ENCODE measurements at regions not wholly inside any gene's neighbourhood (a gene's known extent, or its start where the extent isn't known, plus 50 kb on each side); places are given as distances from the start of the nearest gene placed in this dataset.
"Not testable (repeated sequence)": the region's sequence is repeated elsewhere in the genome, so short reads cannot be mapped to it uniquely, and the experiment has no call there.

DNA sequence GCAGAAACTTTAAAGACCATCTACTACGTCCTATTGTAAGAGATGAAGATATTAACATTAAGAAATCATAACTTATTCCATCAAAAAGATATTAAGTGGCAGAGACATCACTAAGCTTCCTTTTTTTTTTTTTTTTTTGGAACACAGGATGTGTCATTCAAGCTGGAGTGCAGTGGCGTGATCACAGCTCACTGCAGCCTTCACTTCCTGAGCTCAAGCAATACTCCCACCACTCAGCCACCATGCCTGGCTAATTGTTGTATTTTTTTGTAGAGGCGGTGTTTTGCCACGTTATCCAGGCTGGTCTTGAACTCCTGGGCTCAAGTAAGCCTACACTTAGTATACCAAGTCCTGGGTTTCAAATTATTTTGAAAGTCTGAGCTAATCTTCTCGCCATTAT is 169.7 kb upstream of the KCTD7 start:
- not testable (repeated sequence) for DNase-seq (ENCODE audit: low spot score)

- DNase-seq (ENCODE audit: low spot score), result peak; percentile 24
These were observed 168.8 kb upstream of the KCTD7 start for GRCh38 chr7:66459783-66460413.

DNA sequence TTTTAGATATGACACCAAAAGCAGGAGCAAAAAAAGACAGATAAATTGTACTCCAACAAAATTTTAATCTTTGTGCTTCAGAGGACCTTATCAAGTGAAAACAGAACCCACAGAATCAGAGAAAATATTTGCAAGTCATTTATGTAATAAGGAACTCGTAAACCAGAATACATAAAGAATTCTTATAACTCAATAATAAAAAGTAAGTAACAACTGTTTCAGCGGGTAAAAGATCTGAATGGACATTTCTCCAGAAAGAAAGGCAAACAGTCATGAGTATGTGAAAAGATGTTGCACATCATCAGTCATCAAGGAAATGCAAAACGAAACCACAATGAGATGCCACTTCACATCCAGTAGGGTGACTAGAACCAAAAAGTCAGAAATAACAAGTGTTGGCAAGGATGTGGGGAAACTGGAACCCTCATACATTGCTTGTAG is 167.7 kb upstream of the KCTD7 start:
- DNase-seq (ENCODE audit: low spot score), result no peak

- DNase-seq (ENCODE audit: low spot score), result not testable (repeated sequence)
These were observed 167.3 kb upstream of the KCTD7 start for GRCh38 chr7:66461397-66461796.

- DNase-seq (ENCODE audit: low spot score), result not testable (repeated sequence)
These were observed 165.8 kb upstream of the KCTD7 start for GRCh38 chr7:66462831-66463230.

DNA sequence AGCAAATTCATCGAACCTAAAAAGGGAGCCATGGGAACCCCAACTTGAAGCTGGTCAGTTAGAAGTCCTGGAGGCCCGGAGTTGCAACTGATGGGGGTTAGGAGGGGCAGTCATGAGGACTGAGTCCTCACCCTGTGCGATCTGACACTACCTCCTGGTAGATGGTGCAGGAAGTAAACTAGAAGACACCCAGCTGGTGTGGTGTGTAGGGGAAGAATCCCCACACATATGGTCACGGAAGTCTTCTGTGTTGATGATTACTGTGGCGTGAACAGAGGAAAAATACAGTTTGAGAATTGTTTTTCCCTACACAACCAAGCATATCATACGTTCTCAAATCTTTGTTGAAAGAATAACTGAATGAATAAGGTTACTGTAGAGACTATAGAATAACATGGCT is 164.6 kb upstream of the KCTD7 start:
- DNase-seq (ENCODE audit: low spot score), result no peak

- no peak for DNase-seq (ENCODE audit: low spot score)
These were observed 162.5 kb upstream of the KCTD7 start for GRCh38 chr7:66466081-66466600.

DNA sequence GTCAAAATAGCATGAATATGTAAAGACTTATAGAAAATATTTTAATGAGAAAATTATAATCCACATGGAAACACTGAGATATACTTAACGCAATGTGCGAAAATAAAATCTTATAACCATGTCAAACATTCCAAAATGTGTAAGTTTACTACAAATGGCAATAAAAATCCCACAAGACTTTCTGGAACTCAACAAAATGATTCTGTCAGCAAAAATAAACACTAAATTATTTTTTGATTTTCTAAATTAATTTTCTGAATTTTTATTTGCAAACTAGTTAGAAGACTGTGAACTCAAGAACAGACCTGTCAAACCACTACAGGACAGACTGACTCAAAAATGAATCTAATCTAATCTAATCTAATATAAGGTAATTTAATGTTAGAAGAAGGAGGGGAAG is 160.8 kb upstream of the KCTD7 start:
- no peak for DNase-seq (ENCODE audit: low spot score)

DNA sequence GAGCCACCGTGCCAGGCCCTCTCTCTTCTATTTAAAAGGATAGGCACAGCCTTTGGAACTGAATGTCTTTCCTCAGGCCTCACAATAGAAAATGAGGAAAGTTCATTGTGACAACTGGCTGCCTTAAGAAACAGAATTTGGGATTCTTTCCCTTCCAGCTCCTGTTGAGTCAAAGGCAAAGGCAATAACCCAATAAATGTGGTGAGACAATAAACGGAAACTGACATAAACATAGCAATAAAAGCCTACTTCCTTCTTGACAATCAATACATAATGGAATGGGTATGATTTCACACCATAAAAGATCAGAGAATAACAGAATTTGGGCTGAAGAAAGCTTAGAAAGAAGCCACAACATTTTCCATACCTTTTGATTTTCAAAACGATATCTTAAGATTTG is 155.6 kb upstream of the KCTD7 start:
- DNase-seq (ENCODE audit: low spot score), result not testable (repeated sequence)

GRCh38 chr7:66474441-66474840 is 154.2 kb upstream of the KCTD7 start:
- no peak for DNase-seq (ENCODE audit: low spot score)

DNA sequence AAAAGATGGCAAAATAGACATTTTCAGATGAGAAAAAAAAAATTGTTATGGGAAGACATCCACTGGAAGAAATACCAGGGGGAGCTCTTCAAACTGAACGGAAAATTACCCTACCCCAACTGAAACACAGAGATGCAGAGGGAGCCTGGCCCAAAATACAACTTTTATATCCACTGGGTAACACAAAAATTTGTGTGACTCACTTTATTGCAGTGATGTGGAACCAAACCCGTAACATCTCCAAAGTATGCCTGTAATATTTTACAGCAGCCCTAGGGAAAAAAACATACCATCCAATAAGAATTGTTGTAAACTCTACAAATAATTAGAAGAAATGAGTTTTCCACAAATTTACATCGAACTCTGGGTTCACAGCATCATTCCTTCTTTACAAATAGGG is 152.6 kb upstream of the KCTD7 start:
- not testable (repeated sequence) for DNase-seq (ENCODE audit: low spot score)

- DNase-seq (ENCODE audit: low spot score), result not testable (repeated sequence)
These were observed 150.8 kb upstream of the KCTD7 start for GRCh38 chr7:66477822-66478397.

DNA sequence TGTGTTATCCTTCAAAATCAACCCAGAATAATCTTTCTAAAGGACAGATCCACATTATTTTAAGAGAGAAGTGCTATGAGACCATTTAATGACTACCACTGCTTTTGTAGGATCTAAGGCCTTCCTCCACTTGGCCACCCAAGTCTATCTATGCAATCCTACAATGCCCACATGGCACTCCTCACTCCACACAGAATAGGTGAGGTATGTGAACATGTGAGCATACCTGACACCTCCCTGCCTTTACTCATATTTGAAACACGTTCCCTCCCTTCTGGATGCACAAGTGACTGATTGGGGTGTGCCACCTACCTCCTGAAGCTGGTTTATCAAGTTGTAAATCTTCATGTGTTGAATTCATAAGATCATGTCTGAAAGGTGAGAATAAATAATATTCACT is 147.5 kb upstream of the KCTD7 start:
- DNase-seq (ENCODE audit: low spot score), result not testable (repeated sequence)

- not testable (repeated sequence) for DNase-seq (ENCODE audit: low spot score)
These were observed 139.6 kb upstream of the KCTD7 start for GRCh38 chr7:66489065-66489464.

- DNase-seq (ENCODE audit: low spot score), result not testable (repeated sequence)
These were observed 138.9 kb upstream of the KCTD7 start for GRCh38 chr7:66489741-66490140.

GRCh38 chr7:66490979-66491378 is 137.7 kb upstream of the KCTD7 start:
- DNase-seq (ENCODE audit: low spot score), result not testable (repeated sequence)

DNA sequence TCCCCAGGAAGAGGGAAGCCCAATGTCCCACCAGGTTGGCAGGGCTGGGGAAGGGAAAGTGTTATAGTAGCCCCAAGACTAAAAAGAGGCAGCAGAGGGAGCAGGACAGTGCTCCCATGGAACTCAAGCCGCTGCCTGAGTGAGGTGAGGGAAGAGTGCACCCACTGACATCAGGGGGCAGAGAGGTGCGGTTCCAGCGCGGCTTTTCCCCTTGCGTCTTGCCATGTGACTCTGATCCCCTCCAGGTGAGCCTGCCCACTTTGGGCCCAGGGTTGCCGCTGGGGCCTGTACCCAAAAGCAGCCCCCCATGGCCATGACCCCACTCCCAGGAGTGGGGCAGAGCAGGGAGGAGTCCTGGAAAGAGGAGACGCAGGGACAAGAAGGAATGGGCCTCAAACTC is 136.3 kb upstream of the KCTD7 start:
- not testable (repeated sequence) for DNase-seq (ENCODE audit: low spot score)

- DNase-seq (ENCODE audit: low spot score), result peak; percentile 98
These were observed 135.2 kb upstream of the KCTD7 start for GRCh38 chr7:66493235-66494205.

DNA sequence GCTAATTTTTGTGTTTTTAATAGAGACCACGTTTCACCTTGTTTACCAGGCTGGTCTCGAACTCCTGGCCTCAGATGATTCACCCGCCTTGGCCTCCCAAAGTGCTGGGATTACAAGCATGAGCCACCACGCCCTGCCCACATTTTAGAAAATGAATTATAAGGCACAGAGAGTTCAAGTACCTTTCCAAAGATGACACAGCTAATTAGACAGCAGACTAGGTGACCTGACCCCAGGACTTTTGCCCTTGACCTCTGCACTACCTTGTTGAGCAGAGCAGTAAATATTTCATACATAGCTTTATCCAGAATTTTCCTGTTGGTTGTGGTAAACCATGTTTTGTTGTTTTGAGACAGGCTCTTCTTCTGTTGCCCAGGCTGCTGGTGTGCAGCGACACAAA is 131.3 kb upstream of the KCTD7 start:
- DNase-seq (ENCODE audit: low spot score), result no peak

DNA sequence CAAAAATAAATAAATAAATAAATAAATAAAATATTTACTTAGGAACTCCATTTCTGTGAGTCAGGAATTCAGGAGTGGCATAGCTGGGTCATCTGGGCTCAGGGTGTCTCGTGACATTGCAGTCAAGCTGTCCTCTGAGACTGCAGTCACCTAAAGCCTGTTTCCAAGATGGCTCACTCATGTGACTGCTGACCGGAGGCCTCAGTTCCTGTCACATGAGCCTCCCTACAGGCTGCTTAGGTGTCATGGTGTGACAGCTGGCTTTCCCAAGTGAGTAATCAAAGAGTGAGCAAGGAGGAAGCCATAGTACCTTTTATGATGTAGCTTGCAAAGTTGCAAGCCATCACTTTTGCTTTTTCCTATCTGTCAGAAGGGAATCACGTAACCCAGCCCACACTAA is 128.6 kb upstream of the KCTD7 start:
- no peak for DNase-seq (ENCODE audit: low spot score)

DNA sequence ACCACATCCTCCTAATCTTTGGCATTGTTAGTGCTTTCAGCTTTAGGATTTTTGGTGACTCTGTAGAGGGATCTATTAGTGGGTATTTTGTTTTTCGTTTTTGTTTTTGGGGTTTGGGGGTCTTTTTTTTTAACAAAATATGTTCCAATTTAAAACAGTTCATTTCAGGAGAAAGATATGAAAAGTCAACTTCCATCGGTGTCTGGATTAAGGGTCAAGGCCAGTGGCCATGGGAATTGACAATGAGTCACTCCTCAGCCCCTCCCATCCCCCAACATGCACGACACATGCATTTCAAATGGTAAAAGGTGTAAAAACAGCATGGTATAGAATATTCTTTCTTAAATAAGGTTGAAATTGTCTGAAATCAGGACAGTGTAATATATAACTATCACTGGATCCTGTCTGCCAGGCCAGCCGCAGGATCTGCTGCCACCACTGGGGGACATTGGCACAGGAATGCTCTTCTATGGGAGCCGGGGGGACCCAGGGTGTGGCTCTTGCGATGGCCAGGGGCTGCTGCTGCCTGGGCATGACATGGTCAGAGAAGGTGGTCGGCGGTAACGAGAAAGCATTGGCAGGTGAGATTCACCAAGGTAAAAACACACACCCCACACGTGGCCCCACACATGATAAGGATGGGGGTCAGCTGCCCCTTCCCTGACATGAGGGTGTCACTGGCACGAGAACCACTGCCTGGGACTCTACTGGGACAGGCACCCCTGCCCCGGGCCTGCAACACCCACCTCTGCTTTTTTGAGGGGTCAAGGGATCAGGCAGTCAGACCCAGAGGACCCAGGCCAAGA is 126.2 kb upstream of the KCTD7 start:
- DNase-seq (ENCODE audit: low spot score), result no peak

DNA sequence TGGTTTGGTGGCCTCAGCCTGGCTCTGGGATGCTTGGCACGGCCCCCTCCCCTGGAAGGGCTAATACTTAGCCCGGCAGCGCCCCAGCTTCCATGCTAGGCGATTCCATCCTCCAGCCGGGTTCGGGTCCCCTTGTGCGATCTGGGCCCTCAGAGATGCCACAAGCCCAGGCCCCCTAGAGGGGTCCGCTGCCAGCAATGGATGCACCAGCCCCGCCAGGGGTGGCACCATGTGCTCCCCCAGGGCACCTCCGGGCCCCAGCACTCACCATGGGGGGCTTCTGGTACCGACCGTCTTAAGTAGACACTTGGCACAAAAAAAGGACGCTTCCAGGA is 125.7 kb upstream of the KCTD7 start:
- no peak for DNase-seq (ENCODE audit: low spot score)

Measured in pons (tissue), 1 donor.